Smooth muscle cell of the brain vasculature (primary cell): ENCODE measurements at regions not wholly inside any gene's neighbourhood (a gene's known extent, or its start where the extent isn't known, plus 50 kb on each side); places are given as distances from the start of the nearest gene placed in this dataset.
A peak's percentile ranks its signal among the peaks of the same experiment; 100 is the strongest.

ENCODE experiments used
- DNase-seq: peaks from one replicate; pipeline ENCODE4 v3.0.0-alpha.2; 2012; ENCODE audit warnings: low read depth, low spot score

- DNase-seq = no peak
These were observed 684.5 kb downstream of the PDHA2 start for GRCh38 chr4:96524311-96524875.

GRCh38 chr4:96525898-96526297 lies 686.0 kb downstream of the PDHA2 start:
- no peak for DNase-seq

- DNase-seq = no peak
These were observed 686.7 kb downstream of the PDHA2 start for GRCh38 chr4:96526625-96527024.

GRCh38 chr4:96531836-96532235 lies 691.9 kb downstream of the PDHA2 start:
- no peak for DNase-seq

GRCh38 chr4:96543346-96543745 lies 703.5 kb downstream of the PDHA2 start:
- no peak for DNase-seq

GRCh38 chr4:96558466-96558865 lies 718.6 kb downstream of the PDHA2 start:
- peak; percentile 52 for DNase-seq

GRCh38 chr4:96566755-96567154 lies 726.9 kb downstream of the PDHA2 start:
- no peak for DNase-seq

- no peak for DNase-seq
These were observed 745.4 kb downstream of the PDHA2 start for GRCh38 chr4:96585304-96585703.

GRCh38 chr4:96593422-96593821 lies 753.5 kb downstream of the PDHA2 start:
- DNase-seq = no peak

- DNase-seq = no peak
These were observed 758.6 kb downstream of the PDHA2 start for GRCh38 chr4:96598465-96598864.

GRCh38 chr4:96599752-96600151 lies 759.9 kb downstream of the PDHA2 start:
- no peak for DNase-seq

GRCh38 chr4:96602661-96603060 lies 762.8 kb downstream of the PDHA2 start:
- DNase-seq = no peak

- no peak for DNase-seq
These were observed 763.7 kb downstream of the PDHA2 start for GRCh38 chr4:96603641-96604040.

GRCh38 chr4:96606451-96606850 lies 766.6 kb downstream of the PDHA2 start:
- no peak for DNase-seq

- no peak for DNase-seq
These were observed 786.1 kb downstream of the PDHA2 start for GRCh38 chr4:96626023-96626422.

GRCh38 chr4:96630839-96631238 lies 790.9 kb downstream of the PDHA2 start:
- no peak for DNase-seq

GRCh38 chr4:96637971-96638412 lies 798.1 kb downstream of the PDHA2 start:
- no peak for DNase-seq

GRCh38 chr4:96639932-96640331 lies 800.0 kb downstream of the PDHA2 start:
- DNase-seq = no peak

GRCh38 chr4:96642490-96642889 lies 802.6 kb downstream of the PDHA2 start:
- no peak for DNase-seq

- no peak for DNase-seq
These were observed 806.3 kb downstream of the PDHA2 start for GRCh38 chr4:96646146-96646545.

GRCh38 chr4:96649536-96649935 lies 809.6 kb downstream of the PDHA2 start:
- DNase-seq = no peak

- DNase-seq = no peak
These were observed 812.3 kb downstream of the PDHA2 start for GRCh38 chr4:96652158-96652557.

- DNase-seq = no peak
These were observed 812.9 kb downstream of the PDHA2 start for GRCh38 chr4:96652821-96653220.

- no peak for DNase-seq
These were observed 814.2 kb downstream of the PDHA2 start for GRCh38 chr4:96654045-96654444.
